ENCODE measurements at regions not wholly inside any gene's neighbourhood (a gene's known extent, or its start where the extent isn't known, plus 50 kb on each side); places are given as distances from the start of the nearest gene placed in this dataset.
"Not testable (repeated sequence)": the region's sequence is repeated elsewhere in the genome, so short reads cannot be mapped to it uniquely, and the experiment has no call there.

DNA sequence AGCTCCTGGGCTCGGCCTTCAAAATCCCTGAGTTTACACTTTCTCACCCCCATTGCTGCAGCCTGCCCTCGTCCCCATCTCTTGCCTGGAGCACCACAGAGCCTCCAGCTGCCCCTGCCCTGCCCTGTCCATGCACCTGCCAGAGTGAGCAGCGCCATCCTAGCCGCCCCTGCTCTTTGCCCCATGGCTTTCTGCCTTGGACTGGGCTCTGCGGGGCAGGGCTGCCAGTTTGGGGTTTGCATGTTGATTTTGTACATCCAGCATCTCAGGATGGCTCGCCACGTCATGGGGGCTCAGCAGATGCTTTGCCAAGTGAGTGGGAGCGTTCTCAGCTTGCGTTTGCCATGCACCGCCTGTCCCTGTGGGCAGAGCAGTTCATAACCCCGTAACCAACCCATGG, 67.1 kb upstream of the HGFAC start:
- DNase-seq (ENCODE audit: low spot score, unreplicated experiment): no peak
- H3K27me3 Mint-ChIP-seq: peaks cover 3% of the 10 kb centered on the region
- peaks cover 10% of the 10 kb centered on the region for H3K9me3 Mint-ChIP-seq (ENCODE audit: low read depth)
- H3K27ac Mint-ChIP-seq: no peak overlapping the region
- peaks cover 24% of the 10 kb centered on the region for H3K36me3 Mint-ChIP-seq (ENCODE audit: insufficient read depth)
- TF ChIP-seq, protein P1, sequence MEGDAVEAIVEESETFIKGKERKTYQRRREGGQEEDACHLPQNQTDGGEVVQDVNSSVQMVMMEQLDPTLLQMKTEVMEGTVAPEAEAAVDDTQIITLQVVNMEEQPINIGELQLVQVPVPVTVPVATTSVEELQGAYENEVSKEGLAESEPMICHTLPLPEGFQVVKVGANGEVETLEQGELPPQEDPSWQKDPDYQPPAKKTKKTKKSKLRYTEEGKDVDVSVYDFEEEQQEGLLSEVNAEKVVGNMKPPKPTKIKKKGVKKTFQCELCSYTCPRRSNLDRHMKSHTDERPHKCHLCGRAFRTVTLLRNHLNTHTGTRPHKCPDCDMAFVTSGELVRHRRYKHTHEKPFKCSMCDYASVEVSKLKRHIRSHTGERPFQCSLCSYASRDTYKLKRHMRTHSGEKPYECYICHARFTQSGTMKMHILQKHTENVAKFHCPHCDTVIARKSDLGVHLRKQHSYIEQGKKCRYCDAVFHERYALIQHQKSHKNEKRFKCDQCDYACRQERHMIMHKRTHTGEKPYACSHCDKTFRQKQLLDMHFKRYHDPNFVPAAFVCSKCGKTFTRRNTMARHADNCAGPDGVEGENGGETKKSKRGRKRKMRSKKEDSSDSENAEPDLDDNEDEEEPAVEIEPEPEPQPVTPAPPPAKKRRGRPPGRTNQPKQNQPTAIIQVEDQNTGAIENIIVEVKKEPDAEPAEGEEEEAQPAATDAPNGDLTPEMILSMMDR (IDR thresholded peaks at IDR 0.05; ENCODE audit: unreplicated experiment): no peak
- peaks cover 15% of the 10 kb centered on the region for H3K4me1 Mint-ChIP-seq (ENCODE audit: low read depth)
- no peak overlapping the region for H3K4me3 Mint-ChIP-seq (ENCODE audit: low read depth)

DNA sequence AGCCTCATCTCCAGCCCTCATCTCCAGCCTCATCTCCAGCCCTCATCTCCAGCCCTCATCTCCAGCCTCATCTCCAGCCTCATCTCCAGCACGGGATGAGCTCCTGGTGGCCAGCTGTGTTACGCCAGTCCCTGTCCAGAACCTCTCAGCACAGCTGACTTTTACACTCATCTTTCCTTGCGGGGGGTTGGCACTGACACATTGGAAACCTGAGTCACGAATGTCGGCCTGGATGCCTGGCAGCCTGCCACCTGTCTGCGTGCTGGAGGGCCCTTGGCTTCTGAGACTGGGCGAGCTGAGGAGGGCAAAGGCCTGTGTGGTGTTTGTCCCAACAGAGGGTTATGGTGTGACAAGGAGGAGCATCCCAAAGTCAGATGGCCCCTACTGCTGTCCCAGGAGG, 66.1 kb upstream of the HGFAC start:
- Mint-ChIP-seq H3K36me3 (ENCODE audit: insufficient read depth) (peaks cover 29% of the 10 kb centered on the region), H3K27ac (no peak overlapping the region), H3K27me3 (no peaks in the 10 kb centered on the region), H3K4me1 (ENCODE audit: low read depth) (peaks cover 8% of the 10 kb centered on the region), H3K4me3 (ENCODE audit: low read depth) (no peak overlapping the region), H3K9me3 (ENCODE audit: low read depth) (peaks cover 17% of the 10 kb centered on the region)
- DNase-seq (ENCODE audit: low spot score, unreplicated experiment): no peak
- TF ChIP-seq, protein P1 (IDR thresholded peaks at IDR 0.05; ENCODE audit: unreplicated experiment): no peak

- Mint-ChIP-seq H3K9me3 (ENCODE audit: low read depth) (peaks cover 22% of the 10 kb centered on the region), H3K27ac (no peak overlapping the region), H3K4me3 (ENCODE audit: low read depth) (no peak overlapping the region), H3K36me3 (ENCODE audit: insufficient read depth) (peaks cover 35% of the 10 kb centered on the region), H3K27me3 (no peaks in the 10 kb centered on the region), H3K4me1 (ENCODE audit: low read depth) (peaks cover 3% of the 10 kb centered on the region)
- TF ChIP-seq, protein P1 (IDR thresholded peaks at IDR 0.05; ENCODE audit: unreplicated experiment): no peak
- DNase-seq (ENCODE audit: low spot score, unreplicated experiment): no peak
Measured at GRCh38 chr4:3376266-3376665, 65.5 kb upstream of the HGFAC start.

GRCh38 chr4:3377557-3377956, 64.2 kb upstream of the HGFAC start:
- TF ChIP-seq, protein P1 (IDR thresholded peaks at IDR 0.05; ENCODE audit: unreplicated experiment): no peak
- Mint-ChIP-seq H3K4me1 (ENCODE audit: low read depth) (no peaks in the 10 kb centered on the region), H3K27me3 (no peaks in the 10 kb centered on the region), H3K27ac (no peak overlapping the region), H3K36me3 (ENCODE audit: insufficient read depth) (peaks cover 38% of the 10 kb centered on the region), H3K9me3 (ENCODE audit: low read depth) (peaks cover 22% of the 10 kb centered on the region), H3K4me3 (ENCODE audit: low read depth) (no peak overlapping the region)
- no peak for DNase-seq (ENCODE audit: low spot score, unreplicated experiment)

- not testable (repeated sequence) for H3K27me3 Mint-ChIP-seq; H3K4me3 Mint-ChIP-seq (ENCODE audit: low read depth); H3K27ac Mint-ChIP-seq; H3K4me1 Mint-ChIP-seq (ENCODE audit: low read depth); DNase-seq (ENCODE audit: low spot score, unreplicated experiment)
- peaks cover 22% of the 10 kb centered on the region for H3K9me3 Mint-ChIP-seq (ENCODE audit: low read depth)
- peaks cover 37% of the 10 kb centered on the region for H3K36me3 Mint-ChIP-seq (ENCODE audit: insufficient read depth)
Measured at GRCh38 chr4:3380336-3380735, 61.4 kb upstream of the HGFAC start.

- Mint-ChIP-seq H3K9me3 (ENCODE audit: low read depth) (peaks cover 22% of the 10 kb centered on the region), H3K36me3 (ENCODE audit: insufficient read depth) (peaks cover 36% of the 10 kb centered on the region)
- not testable (repeated sequence) for H3K4me3 Mint-ChIP-seq (ENCODE audit: low read depth); H3K27ac Mint-ChIP-seq; H3K4me1 Mint-ChIP-seq (ENCODE audit: low read depth); DNase-seq (ENCODE audit: low spot score, unreplicated experiment); H3K27me3 Mint-ChIP-seq
Measured at GRCh38 chr4:3381208-3381607, 60.6 kb upstream of the HGFAC start.
